ENCODE measurements at regions not wholly inside any gene's neighbourhood (a gene's known extent, or its start where the extent isn't known, plus 50 kb on each side); places are given as distances from the start of the nearest gene placed in this dataset.

DNA sequence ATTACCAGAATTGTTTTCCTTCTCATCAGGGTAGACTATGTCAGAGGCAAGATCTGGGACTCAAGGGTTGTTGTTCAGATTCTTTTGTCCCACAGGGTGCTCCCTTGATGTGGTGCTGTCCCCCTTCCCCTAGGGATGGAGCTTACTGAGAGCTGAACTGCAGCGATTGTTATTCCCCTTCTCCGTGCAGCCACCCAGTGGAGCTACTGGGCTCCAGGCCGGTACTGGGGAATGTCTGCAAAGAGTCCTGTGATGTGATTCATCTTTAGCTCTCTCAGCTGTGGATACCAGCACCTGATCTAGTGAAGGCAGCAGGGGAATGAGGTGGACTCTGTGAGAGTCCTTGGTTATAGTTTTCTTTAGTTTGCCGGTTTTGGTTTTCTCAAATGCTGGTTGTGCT lies 247.4 kb upstream of the HAND2 start:
- Histone ChIP-seq H3K36me3 (no peaks in the 10 kb centered on the region), H3K9me3 (ENCODE audit: severe bottlenecking) (peaks cover 15% of the 10 kb centered on the region), H3K27ac (no peak overlapping the region), H3K4me3 (ENCODE audit: low read depth, low read length) (no peak overlapping the region), H3K27me3 (ENCODE audit: insufficient read depth, low read depth, severe bottlenecking) (no peaks in the 10 kb centered on the region)
- DNase-seq = no peak
- TF ChIP-seq CTCF (IDR thresholded peaks at IDR 0.05; ENCODE audit: low read depth, low read length) = no peak

- no peak for TF ChIP-seq CTCF (IDR thresholded peaks at IDR 0.05; ENCODE audit: low read depth, low read length)
- DNase-seq = no peak
- H3K9me3 ChIP-seq (ENCODE audit: severe bottlenecking) = no peaks in the 10 kb centered on the region
- H3K36me3 ChIP-seq = no peaks in the 10 kb centered on the region
- no peak overlapping the region for H3K27ac ChIP-seq
- no peaks in the 10 kb centered on the region for H3K27me3 ChIP-seq (ENCODE audit: insufficient read depth, low read depth, severe bottlenecking)
- no peak overlapping the region for H3K4me3 ChIP-seq (ENCODE audit: low read depth, low read length)
Observed at GRCh38 chr4:173769568-173769967, 239.5 kb upstream of the HAND2 start.

GRCh38 chr4:173767650-173768049 lies 237.6 kb upstream of the HAND2 start:
- Histone ChIP-seq H3K27me3 (ENCODE audit: insufficient read depth, low read depth, severe bottlenecking) (no peaks in the 10 kb centered on the region), H3K36me3 (no peaks in the 10 kb centered on the region), H3K4me3 (ENCODE audit: low read depth, low read length) (no peak overlapping the region), H3K9me3 (ENCODE audit: severe bottlenecking) (no peaks in the 10 kb centered on the region), H3K27ac (no peak overlapping the region)
- DNase-seq = no peak
- TF ChIP-seq CTCF (IDR thresholded peaks at IDR 0.05; ENCODE audit: low read depth, low read length) = no peak

GRCh38 chr4:173766171-173766600 lies 236.2 kb upstream of the HAND2 start:
- H3K27ac ChIP-seq = no peak overlapping the region
- H3K4me3 ChIP-seq (ENCODE audit: low read depth, low read length) = no peak overlapping the region
- H3K27me3 ChIP-seq (ENCODE audit: insufficient read depth, low read depth, severe bottlenecking) = no peaks in the 10 kb centered on the region
- H3K9me3 ChIP-seq (ENCODE audit: severe bottlenecking) = no peaks in the 10 kb centered on the region
- no peak for TF ChIP-seq CTCF (IDR thresholded peaks at IDR 0.05; ENCODE audit: low read depth, low read length)
- no peaks in the 10 kb centered on the region for H3K36me3 ChIP-seq
- no peak for DNase-seq

GRCh38 chr4:173765751-173766150 lies 235.7 kb upstream of the HAND2 start:
- H3K4me3 ChIP-seq (ENCODE audit: low read depth, low read length) = no peak overlapping the region
- H3K27me3 ChIP-seq (ENCODE audit: insufficient read depth, low read depth, severe bottlenecking) = no peaks in the 10 kb centered on the region
- H3K27ac ChIP-seq = no peak overlapping the region
- no peak for DNase-seq
- no peaks in the 10 kb centered on the region for H3K36me3 ChIP-seq
- TF ChIP-seq CTCF (IDR thresholded peaks at IDR 0.05; ENCODE audit: low read depth, low read length) = no peak
- H3K9me3 ChIP-seq (ENCODE audit: severe bottlenecking) = no peaks in the 10 kb centered on the region

DNA sequence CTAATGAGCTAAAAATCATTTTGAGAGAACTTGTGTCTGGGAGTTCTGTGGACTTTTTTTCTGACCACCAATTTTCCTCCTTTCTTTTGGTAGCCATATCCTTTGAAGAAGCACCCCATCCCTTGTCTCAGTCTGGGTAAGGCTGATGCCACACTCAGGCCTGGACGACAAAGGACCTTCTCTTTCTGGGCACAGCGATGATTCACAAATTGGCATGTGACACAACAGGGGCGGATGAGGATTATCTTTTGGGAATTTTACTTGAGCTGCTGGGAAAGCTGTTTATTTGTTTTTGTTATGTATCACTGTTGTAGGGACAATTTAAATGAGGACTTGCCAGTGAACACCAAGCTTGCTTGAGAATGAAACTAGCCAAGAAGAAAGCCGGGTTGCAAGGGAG lies 233.4 kb upstream of the HAND2 start:
- Histone ChIP-seq H3K27me3 (ENCODE audit: insufficient read depth, low read depth, severe bottlenecking) (no peaks in the 10 kb centered on the region), H3K27ac (no peak overlapping the region; the same call in 1 of the 2 replicates), H3K4me3 (ENCODE audit: low read depth, low read length) (no peak overlapping the region), H3K9me3 (ENCODE audit: severe bottlenecking) (no peaks in the 10 kb centered on the region), H3K36me3 (no peaks in the 10 kb centered on the region)
- no peak for DNase-seq
- no peak for TF ChIP-seq CTCF (IDR thresholded peaks at IDR 0.05; ENCODE audit: low read depth, low read length)
